LHCN-M2 (cell line): ENCODE measurements at regions not wholly inside any gene's neighbourhood (a gene's known extent, or its start where the extent isn't known, plus 50 kb on each side); places are given as distances from the start of the nearest gene placed in this dataset.
"Not testable (repeated sequence)": the region's sequence is repeated elsewhere in the genome, so short reads cannot be mapped to it uniquely, and the experiment has no call there.

Experiments
- DNase-seq: peaks from one replicate; pipeline ENCODE4 v3.0.0-alpha.2; 2012; ENCODE audit warnings: low read depth

DNA sequence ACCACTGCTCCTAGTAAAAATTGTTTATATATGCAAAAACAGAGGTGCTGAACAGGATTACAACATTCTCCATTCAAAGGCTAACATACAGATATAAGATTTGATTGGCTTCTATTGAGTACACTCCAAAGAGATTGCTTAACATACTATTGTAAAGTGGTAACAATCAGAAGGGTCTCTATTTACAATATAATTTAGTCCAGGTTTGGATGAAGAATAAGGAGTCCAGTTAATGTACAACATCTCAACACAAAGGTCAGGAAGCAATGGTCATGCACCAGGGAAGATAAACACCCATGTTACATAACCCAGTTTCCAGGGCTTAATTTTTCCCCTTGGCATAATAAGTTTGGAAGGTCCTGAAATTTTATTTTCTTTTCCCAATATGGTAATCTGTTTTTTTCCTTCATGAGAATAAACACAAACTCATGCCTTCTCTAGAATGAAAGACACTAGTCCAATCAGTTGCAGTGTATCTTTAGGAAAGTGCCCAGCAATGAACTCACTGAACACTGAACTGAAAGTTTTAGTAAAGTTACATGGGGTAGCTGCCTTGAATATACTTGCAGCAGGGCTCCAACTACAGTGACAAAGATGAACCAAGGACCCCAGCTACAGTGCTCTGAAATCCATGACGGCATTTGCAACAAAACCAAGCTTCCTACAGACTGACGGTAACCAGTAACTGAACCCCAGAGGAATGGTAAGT lies 255.3 kb upstream of the GJE1 start:
- DNase-seq: no peak

- peak; percentile 16 for DNase-seq
Observed at GRCh38 chr6:141874930-141875602, 257.7 kb upstream of the GJE1 start.

GRCh38 chr6:141869509-141869908 lies 263.2 kb upstream of the GJE1 start:
- DNase-seq: not testable (repeated sequence)

DNA sequence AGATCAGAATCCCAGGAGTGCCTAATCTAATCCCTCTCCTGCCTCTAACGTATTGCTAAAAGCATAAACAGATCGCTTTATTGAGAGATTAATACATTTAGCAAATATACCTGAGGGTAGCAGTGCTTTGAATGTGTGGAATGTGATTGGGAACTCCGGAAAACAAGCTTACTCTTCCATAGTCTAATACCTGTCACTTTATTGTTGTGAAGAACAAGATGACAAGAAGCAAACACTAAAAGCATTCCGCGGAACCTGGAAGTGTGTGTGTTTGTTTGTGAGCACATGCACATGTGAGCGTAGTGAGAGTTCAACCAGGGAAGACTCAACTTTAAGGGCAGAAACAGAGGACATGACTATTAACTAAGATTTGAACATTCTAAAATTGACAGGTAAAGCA lies 265.0 kb upstream of the GJE1 start:
- no peak for DNase-seq

GRCh38 chr6:141866731-141867497 lies 265.8 kb upstream of the GJE1 start:
- no peak for DNase-seq

DNA sequence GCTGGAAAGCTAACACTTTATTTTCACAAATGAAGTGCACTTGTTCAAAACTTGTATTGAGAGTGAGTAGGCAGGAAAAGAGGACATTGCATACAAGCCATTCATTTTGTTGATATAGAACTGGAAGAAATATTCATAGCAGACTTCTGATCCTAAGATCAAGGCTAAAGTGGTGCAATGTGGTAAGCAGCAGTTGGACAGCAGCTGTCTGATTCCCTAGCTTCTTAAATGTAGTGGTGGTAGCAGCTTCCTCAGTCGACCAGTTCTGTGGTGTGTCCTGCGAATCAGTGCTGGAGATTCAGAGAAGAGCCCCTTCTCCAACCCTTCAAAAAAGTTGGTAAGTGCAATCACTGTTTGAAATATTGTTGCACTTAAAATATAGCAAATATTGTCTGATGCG lies 281.7 kb upstream of the GJE1 start:
- peak; percentile 9 for DNase-seq

GRCh38 chr6:141848029-141848890 lies 284.5 kb upstream of the GJE1 start:
- peak; percentile 46 for DNase-seq

GRCh38 chr6:141846639-141847038 lies 286.1 kb upstream of the GJE1 start:
- no peak for DNase-seq

DNA sequence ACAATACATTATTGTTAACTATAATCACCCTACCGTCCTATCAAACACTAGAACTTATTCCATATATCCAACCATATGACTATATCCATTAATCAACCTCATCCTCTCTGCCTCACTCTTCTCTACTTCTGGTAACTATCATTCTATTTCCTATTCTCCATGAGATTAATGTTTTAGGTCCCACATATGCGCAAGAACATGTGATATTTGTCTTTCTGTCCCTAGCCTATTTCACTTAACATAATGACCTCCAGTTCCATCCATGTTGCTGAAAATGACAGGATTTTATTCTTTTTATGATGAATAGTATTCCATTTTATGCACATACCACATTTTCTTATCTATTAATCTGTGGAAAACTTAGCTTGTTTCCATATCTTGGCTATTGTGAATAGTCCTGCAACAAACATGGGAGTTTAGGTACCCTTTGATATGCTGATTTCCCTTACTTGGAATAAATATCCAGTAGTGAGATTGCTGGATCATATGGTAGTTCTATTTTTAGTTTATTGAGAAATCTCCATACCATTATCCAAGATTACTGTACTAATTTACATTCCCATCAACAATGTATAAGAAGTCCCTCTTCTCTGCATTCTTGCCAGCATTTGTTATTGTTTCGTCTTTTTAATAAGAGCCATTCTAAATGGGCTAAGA lies 289.4 kb upstream of the GJE1 start:
- DNase-seq: no peak

GRCh38 chr6:141833001-141833655 lies 299.6 kb upstream of the GJE1 start:
- DNase-seq: no peak

GRCh38 chr6:141830530-141830929 lies 302.2 kb upstream of the GJE1 start:
- DNase-seq: no peak

DNA sequence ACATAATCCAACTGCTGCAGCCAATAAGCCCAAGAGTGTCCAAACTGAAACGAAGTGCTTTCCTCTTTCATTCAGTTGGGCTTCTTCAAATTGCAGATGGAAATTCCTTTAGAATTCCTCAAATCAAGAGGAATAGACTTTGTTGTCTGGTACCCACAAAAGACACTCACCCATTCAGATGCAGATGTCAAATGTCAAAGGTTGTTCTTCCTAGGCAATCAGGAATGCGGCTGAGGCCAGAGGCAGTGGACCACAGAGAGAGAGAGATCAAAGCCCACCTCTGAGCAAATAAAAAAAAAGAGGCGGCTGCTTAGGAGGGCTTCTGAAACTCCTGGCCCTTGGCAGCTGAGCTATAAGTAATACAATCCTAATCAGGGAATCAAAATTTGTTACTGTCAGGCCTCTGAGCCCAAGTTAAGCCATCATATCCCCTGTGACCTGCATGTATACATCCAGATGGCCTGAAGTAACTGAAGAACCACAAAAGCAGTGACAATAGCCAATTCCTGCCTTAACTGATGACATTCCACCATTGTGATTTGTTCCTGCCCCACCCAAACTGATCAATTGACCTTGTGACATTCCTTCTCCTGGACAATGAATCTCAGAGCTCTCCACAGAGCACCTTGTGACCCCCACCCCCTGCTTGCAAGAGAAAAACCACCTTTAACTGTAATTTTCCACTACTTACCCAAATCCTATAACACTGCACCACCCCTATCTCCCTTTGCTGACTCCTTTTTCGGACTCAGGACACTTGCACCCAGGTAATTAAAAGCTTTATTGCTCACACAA lies 303.0 kb upstream of the GJE1 start:
- no peak for DNase-seq

- DNase-seq: no peak
Observed at GRCh38 chr6:141824350-141824749, 308.4 kb upstream of the GJE1 start.

- not testable (repeated sequence) for DNase-seq
Observed at GRCh38 chr6:141815039-141815438, 317.7 kb upstream of the GJE1 start.

- peak; percentile 66 for DNase-seq
Observed at GRCh38 chr6:141809901-141810300, 322.8 kb upstream of the GJE1 start.

GRCh38 chr6:141808662-141809061 lies 324.1 kb upstream of the GJE1 start:
- no peak for DNase-seq

DNA sequence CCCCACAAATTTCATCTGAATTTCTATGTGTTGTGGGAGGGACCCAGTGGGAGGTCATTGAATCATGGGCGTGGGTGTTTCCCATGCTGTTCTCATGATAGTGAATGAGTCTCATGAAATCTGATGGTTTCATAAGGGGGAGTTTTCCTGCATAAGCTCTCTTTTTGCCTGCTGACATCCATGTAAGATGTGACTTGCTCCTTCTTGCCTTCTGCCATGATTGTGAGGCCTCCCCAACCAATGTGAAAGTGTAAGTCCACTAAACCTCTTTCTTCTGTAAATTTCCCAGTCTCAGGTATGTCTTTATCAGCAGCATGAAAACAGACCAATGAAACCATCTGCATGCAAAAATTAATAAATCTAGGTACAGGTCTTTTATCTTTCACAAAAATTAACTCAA lies 331.8 kb upstream of the GJE1 start:
- DNase-seq: not testable (repeated sequence)

GRCh38 chr6:141790921-141791320 lies 341.8 kb upstream of the GJE1 start:
- DNase-seq: no peak

- DNase-seq: no peak
Observed at GRCh38 chr6:141788096-141788495, 344.6 kb upstream of the GJE1 start.

- no peak for DNase-seq
Observed at GRCh38 chr6:141783585-141783984, 349.1 kb upstream of the GJE1 start.
